Prostate gland (tissue), 2 donors: ENCODE measurements at regions not wholly inside any gene's neighbourhood (a gene's known extent, or its start where the extent isn't known, plus 50 kb on each side); places are given as distances from the start of the nearest gene placed in this dataset.

Experiments used
- CTCF ChIP-seq, 4 experiments: fragments of 200-600 bp in 2 of 4; fragments of 450-650 bp in 2 of 4; sonication (generic) in 2 of 4; IDR thresholded peaks; 1 replicate in 3 of 4; 2 replicates in 1 of 4; pipeline ENCODE4 v1.5.1; 2016 to 2019; ENCODE audit warnings: antibody characterized with exemption in 4 of 4, mild to moderate bottlenecking in 2 of 4, moderate library complexity in 2 of 4
- POLR2A ChIP-seq: fragments of 450-650 bp; IDR thresholded peaks from one replicate; pipeline ENCODE4 v1.6.1; 2016; ENCODE audit warnings: antibody characterized with exemption, mild to moderate bottlenecking
- POLR2AphosphoS5 ChIP-seq: sonication (generic); formaldehyde crosslinking; IDR thresholded peaks from one replicate; pipeline ENCODE4 v1.6.1; 2017; ENCODE audit warnings: antibody characterized with exemption

- TF ChIP-seq CTCF (IDR thresholded peaks at IDR 0.05) (no peak), POLR2A (no peak), POLR2AphosphoS5 (no peak)
Measured at GRCh38 chr15:93266291-93266690, 177.3 kb upstream of the RGMA start.
